Liver (tissue), 8 donors: ENCODE measurements at regions not wholly inside any gene's neighbourhood (a gene's known extent, or its start where the extent isn't known, plus 50 kb on each side); places are given as distances from the start of the nearest gene placed in this dataset.

Experiments
- DNase-seq: peaks from one replicate; pipeline ENCODE4 v3.0.0-alpha.2; 2017; ENCODE audit warnings: low spot score
- H3K27ac ChIP-seq, 2 donors: one replicate each; pipeline ENCODE4 v1.7.0; 2013; ENCODE audit warnings: inconsistent platforms in 2 of 2, low read length in 2 of 2, control low read depth in 1 of 2, low read depth in 1 of 2, mild to moderate bottlenecking in 1 of 2
- H3K27me3 ChIP-seq, 4 donors: one replicate each; pipeline versions ENCODE4 v1.6.1 to v1.7.0; 2013; ENCODE audit warnings: low read length in 3 of 4, inconsistent platforms in 1 of 4, mild to moderate bottlenecking in 1 of 4, moderate library complexity in 1 of 4; ENCODE audit not compliant: control insufficient read depth in 4 of 4, insufficient read depth in 4 of 4
- H3K36me3 ChIP-seq, 4 donors: one replicate each; pipeline versions ENCODE4 v1.6.1 to v1.7.0; 2013; ENCODE audit warnings: low read length in 3 of 4, mild to moderate bottlenecking in 3 of 4, low read depth in 1 of 4, moderate library complexity in 1 of 4; ENCODE audit not compliant: control insufficient read depth in 4 of 4, insufficient read depth in 3 of 4
- H3K4me1 ChIP-seq, 4 donors: one replicate each; pipeline versions ENCODE4 v1.6.1 to v1.7.0; 2013; ENCODE audit warnings: low read length in 3 of 4, mild to moderate bottlenecking in 3 of 4, moderate library complexity in 1 of 4; ENCODE audit not compliant: control insufficient read depth in 4 of 4, insufficient read depth in 4 of 4
- H3K4me3 ChIP-seq, 3 donors: one replicate each; pipeline versions ENCODE4 v1.6.1 to v1.7.0; 2013; ENCODE audit warnings: low read length in 3 of 3, control low read depth in 1 of 3, low read depth in 1 of 3, mild to moderate bottlenecking in 1 of 3
- H3K9ac ChIP-seq, 2 donors: one replicate each; pipeline ENCODE4 v1.7.0; 2013; ENCODE audit warnings: low read length in 2 of 2, mild to moderate bottlenecking in 2 of 2, moderate library complexity in 2 of 2, control low read depth in 1 of 2, low read depth in 1 of 2
- H3K9me3 ChIP-seq, 4 donors: one replicate each; pipeline versions ENCODE4 v1.6.1 to v1.7.0; 2013; ENCODE audit warnings: low read length in 3 of 4; ENCODE audit not compliant: control insufficient read depth in 4 of 4
- EGR1 ChIP-seq, 2 donors: IDR thresholded peaks; 2 replicates each; pipeline ENCODE4 v1.6.1; 2016 to 2018; ENCODE audit warnings: antibody characterized with exemption in 2 of 2, low read depth in 2 of 2
- FOXA1 ChIP-seq: IDR thresholded peaks from 2 replicates; pipeline ENCODE4 v1.6.1; 2016; ENCODE audit warnings: antibody characterized with exemption
- FOXA2 ChIP-seq: IDR thresholded peaks from 2 replicates; pipeline ENCODE4 v1.6.1; 2016; ENCODE audit warnings: antibody characterized with exemption
- HNF4A ChIP-seq, 2 donors: conservative IDR thresholded peaks; 2 replicates each; pipeline ENCODE4 v1.6.1; 2016; ENCODE audit warnings: antibody characterized with exemption in 2 of 2, mild to moderate bottlenecking in 2 of 2
- HNF4G ChIP-seq: IDR thresholded peaks from 2 replicates; pipeline ENCODE4 v1.6.1; 2016; ENCODE audit warnings: antibody characterized with exemption
- JUND ChIP-seq, 2 donors: IDR thresholded peaks; 2 replicates each; pipeline ENCODE4 v1.6.1; 2016; ENCODE audit warnings: antibody characterized with exemption in 2 of 2
- NR2F2 ChIP-seq: IDR thresholded peaks from 2 replicates; pipeline ENCODE4 v1.6.1; 2016; ENCODE audit warnings: antibody characterized with exemption
- RXRA ChIP-seq, 2 donors: IDR thresholded peaks; 2 replicates each; pipeline ENCODE4 v1.6.1; 2017 to 2018; ENCODE audit warnings: antibody characterized with exemption in 2 of 2, mild to moderate bottlenecking in 1 of 2
- SP1 ChIP-seq: IDR thresholded peaks from 2 replicates; pipeline ENCODE4 v1.6.1; 2018; ENCODE audit warnings: antibody characterized with exemption, mild to moderate bottlenecking
- TAF1 ChIP-seq: conservative IDR thresholded peaks from 2 replicates; pipeline ENCODE4 v1.6.1; 2016; ENCODE audit warnings: antibody characterized with exemption, mild to moderate bottlenecking
- YY1 ChIP-seq: IDR thresholded peaks from 2 replicates; pipeline ENCODE4 v1.6.1; 2016; ENCODE audit warnings: antibody characterized with exemption, mild to moderate bottlenecking
- WGBS: extraction: QIAGEN DNeasy Blood & Tissue Kit; methylation state at CpG from one replicate; pipeline ENCODE4 v1.1.7; 2013; 5-methylcytosine and 5-hydroxymethylcytosine counted together
- TF ChIP-seq, protein P1 (sequence below): IDR thresholded peaks from 2 replicates; pipeline ENCODE4 v1.6.1; 2016; ENCODE audit warnings: antibody characterized with exemption
- TF ChIP-seq, protein P2 (sequence below): fragments of 150-350 bp; IDR thresholded peaks from 2 replicates; pipeline ENCODE4 v1.5.1; 2017; ENCODE audit warnings: improper control_type of control experiment, low read depth, low read length; ENCODE audit not compliant: missing input control
- TF ChIP-seq, protein P3 (sequence below): IDR thresholded peaks from 2 replicates; pipeline ENCODE4 v1.6.1; 2016; ENCODE audit warnings: antibody characterized with exemption
- TF ChIP-seq, protein P4 (sequence below): IDR thresholded peaks from 2 replicates; pipeline ENCODE4 v1.6.1; 2016; ENCODE audit warnings: antibody characterized with exemption
- TF ChIP-seq, protein P5 (sequence below): IDR thresholded peaks from 2 replicates; pipeline ENCODE4 v1.6.1; 2016; ENCODE audit warnings: antibody characterized with exemption, mild to moderate bottlenecking
- donor health status: healthy.
- donor health status: healthy.
- donor health status: healthy.
- donor health status: healthy.
- donor health status: healthy.

DNA sequence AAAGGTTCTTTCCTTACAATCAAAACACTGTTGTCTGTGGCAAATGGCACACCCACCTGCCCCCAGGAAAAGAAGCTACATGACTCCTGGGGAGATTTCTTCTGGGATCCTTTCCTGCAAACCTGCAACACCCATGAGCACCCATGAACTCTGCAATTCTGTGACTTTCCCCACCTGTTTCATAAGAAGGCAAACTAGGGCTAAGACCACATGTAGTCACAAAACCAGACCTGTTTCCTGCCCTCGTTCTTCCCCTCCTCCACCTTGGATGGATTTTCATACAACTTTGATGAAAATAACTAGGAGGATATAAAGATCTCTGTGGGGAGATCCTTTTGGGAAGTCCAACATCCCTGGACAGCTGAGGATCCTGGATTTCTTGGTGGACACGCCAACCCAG lies 1084.7 kb downstream of the BCL11B start:
- TF ChIP-seq HNF4A (conservative IDR thresholded peaks at IDR 0.05) (no peak), EGR1 (IDR thresholded peaks at IDR 0.05; ENCODE audit: low read depth in 2 of 2) (no peak), RXRA (IDR thresholded peaks at IDR 0.05) (no peak), SP1 (no peak)
- H3K4me3 ChIP-seq: no peak overlapping the region
- H3K27me3 ChIP-seq: peaks cover 0 to 3% (median 0%) of the 10 kb centered on the region in 4 donors
- H3K4me1 ChIP-seq: no peaks in the 10 kb centered on the region
- DNase-seq: no peak
- H3K9ac ChIP-seq: no peak overlapping the region
- no peaks in the 10 kb centered on the region for H3K36me3 ChIP-seq
- H3K9me3 ChIP-seq: no peaks in the 10 kb centered on the region
- H3K27ac ChIP-seq: no peak overlapping the region
- 69% methylated on average over 2 of the region's 2 CpGs for WGBS

DNA sequence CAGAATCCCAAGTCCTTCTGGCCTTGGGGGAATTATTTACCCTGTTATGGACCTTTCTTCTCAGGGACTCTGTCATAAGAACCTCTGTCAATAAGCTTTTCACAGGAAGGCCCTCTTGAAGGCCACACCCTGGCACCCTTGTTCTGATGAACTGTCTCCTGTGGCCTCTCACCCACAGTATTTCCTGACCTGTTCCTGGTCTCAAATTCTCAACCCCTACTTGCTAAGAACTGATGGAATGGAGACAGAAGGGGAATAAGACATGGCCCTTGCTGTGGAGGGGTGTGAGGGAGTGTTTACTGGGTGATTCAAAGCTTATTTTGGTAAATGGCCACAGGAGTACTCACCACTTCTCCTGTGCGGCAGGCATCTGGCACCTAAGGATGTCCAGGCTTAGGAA lies 1082.9 kb downstream of the BCL11B start:
- no peak for DNase-seq
- WGBS: 78% methylated on average over 1 of the region's 1 CpG
- no peak overlapping the region for H3K27ac ChIP-seq
- H3K4me3 ChIP-seq: no peak overlapping the region
- no peaks in the 10 kb centered on the region for H3K4me1 ChIP-seq
- H3K9ac ChIP-seq: no peak overlapping the region
- no peaks in the 10 kb centered on the region for H3K36me3 ChIP-seq
- TF ChIP-seq NR2F2 (no peak), TAF1 (no peak), YY1 (no peak), FOXA2 (no peak), HNF4G (no peak), JUND (IDR thresholded peaks at IDR 0.05) (no peak), SP1 (no peak), HNF4A (conservative IDR thresholded peaks at IDR 0.05) (no peak), RXRA (IDR thresholded peaks at IDR 0.05) (no peak), EGR1 (IDR thresholded peaks at IDR 0.05; ENCODE audit: low read depth in 2 of 2) (no peak), FOXA1 (no peak)
- TF ChIP-seq, protein P1, sequence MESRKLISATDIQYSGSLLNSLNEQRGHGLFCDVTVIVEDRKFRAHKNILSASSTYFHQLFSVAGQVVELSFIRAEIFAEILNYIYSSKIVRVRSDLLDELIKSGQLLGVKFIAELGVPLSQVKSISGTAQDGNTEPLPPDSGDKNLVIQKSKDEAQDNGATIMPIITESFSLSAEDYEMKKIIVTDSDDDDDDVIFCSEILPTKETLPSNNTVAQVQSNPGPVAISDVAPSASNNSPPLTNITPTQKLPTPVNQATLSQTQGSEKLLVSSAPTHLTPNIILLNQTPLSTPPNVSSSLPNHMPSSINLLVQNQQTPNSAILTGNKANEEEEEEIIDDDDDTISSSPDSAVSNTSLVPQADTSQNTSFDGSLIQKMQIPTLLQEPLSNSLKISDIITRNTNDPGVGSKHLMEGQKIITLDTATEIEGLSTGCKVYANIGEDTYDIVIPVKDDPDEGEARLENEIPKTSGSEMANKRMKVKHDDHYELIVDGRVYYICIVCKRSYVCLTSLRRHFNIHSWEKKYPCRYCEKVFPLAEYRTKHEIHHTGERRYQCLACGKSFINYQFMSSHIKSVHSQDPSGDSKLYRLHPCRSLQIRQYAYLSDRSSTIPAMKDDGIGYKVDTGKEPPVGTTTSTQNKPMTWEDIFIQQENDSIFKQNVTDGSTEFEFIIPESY: no peak
- TF ChIP-seq, protein P2, sequence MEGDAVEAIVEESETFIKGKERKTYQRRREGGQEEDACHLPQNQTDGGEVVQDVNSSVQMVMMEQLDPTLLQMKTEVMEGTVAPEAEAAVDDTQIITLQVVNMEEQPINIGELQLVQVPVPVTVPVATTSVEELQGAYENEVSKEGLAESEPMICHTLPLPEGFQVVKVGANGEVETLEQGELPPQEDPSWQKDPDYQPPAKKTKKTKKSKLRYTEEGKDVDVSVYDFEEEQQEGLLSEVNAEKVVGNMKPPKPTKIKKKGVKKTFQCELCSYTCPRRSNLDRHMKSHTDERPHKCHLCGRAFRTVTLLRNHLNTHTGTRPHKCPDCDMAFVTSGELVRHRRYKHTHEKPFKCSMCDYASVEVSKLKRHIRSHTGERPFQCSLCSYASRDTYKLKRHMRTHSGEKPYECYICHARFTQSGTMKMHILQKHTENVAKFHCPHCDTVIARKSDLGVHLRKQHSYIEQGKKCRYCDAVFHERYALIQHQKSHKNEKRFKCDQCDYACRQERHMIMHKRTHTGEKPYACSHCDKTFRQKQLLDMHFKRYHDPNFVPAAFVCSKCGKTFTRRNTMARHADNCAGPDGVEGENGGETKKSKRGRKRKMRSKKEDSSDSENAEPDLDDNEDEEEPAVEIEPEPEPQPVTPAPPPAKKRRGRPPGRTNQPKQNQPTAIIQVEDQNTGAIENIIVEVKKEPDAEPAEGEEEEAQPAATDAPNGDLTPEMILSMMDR: no peak
- TF ChIP-seq, protein P3, sequence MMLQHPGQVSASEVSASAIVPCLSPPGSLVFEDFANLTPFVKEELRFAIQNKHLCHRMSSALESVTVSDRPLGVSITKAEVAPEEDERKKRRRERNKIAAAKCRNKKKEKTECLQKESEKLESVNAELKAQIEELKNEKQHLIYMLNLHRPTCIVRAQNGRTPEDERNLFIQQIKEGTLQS: no peak
- TF ChIP-seq, protein P4, sequence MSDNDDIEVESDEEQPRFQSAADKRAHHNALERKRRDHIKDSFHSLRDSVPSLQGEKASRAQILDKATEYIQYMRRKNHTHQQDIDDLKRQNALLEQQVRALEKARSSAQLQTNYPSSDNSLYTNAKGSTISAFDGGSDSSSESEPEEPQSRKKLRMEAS: no peak
- TF ChIP-seq, protein P5, sequence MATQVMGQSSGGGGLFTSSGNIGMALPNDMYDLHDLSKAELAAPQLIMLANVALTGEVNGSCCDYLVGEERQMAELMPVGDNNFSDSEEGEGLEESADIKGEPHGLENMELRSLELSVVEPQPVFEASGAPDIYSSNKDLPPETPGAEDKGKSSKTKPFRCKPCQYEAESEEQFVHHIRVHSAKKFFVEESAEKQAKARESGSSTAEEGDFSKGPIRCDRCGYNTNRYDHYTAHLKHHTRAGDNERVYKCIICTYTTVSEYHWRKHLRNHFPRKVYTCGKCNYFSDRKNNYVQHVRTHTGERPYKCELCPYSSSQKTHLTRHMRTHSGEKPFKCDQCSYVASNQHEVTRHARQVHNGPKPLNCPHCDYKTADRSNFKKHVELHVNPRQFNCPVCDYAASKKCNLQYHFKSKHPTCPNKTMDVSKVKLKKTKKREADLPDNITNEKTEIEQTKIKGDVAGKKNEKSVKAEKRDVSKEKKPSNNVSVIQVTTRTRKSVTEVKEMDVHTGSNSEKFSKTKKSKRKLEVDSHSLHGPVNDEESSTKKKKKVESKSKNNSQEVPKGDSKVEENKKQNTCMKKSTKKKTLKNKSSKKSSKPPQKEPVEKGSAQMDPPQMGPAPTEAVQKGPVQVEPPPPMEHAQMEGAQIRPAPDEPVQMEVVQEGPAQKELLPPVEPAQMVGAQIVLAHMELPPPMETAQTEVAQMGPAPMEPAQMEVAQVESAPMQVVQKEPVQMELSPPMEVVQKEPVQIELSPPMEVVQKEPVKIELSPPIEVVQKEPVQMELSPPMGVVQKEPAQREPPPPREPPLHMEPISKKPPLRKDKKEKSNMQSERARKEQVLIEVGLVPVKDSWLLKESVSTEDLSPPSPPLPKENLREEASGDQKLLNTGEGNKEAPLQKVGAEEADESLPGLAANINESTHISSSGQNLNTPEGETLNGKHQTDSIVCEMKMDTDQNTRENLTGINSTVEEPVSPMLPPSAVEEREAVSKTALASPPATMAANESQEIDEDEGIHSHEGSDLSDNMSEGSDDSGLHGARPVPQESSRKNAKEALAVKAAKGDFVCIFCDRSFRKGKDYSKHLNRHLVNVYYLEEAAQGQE: no peak
- H3K9me3 ChIP-seq: no peaks in the 10 kb centered on the region
- peaks cover 0 to 3% (median 0%) of the 10 kb centered on the region in 4 donors for H3K27me3 ChIP-seq
